Natural killer cell (primary cell): ENCODE measurements at regions not wholly inside any gene's neighbourhood (a gene's known extent, or its start where the extent isn't known, plus 50 kb on each side); places are given as distances from the start of the nearest gene placed in this dataset.

Source experiments
- ATAC-seq, 3 donors: fragments of 150-1000 bp in 2 of 3; fragments of 200-7000 bp in 1 of 3; cut with Tn5 transposase; 1 replicate in 1 of 3; 2 replicates in 2 of 3; pipeline ENCODE4 v1.10.0; 2021; ENCODE audit warnings: mild to moderate bottlenecking in 2 of 3, moderate library complexity in 2 of 3
- DNase-seq, 2 donors: peaks; one replicate each; pipeline versions ENCODE4 v3.0.0 to v3.0.0-alpha.2; 2013 to 2021; ENCODE audit warnings: mixed read lengths in 1 of 2
- H3K27ac ChIP-seq: one replicate; pipeline ENCODE4 v1.5.1; 2013; ENCODE audit warnings: mild to moderate bottlenecking, low read length
- H3K27me3 ChIP-seq: one replicate; pipeline ENCODE4 v1.6.1; 2013; ENCODE audit warnings: low read length; ENCODE audit not compliant: control insufficient read depth, insufficient read depth
- H3K36me3 ChIP-seq: one replicate; pipeline ENCODE4 v1.6.1; 2013; ENCODE audit warnings: low read length; ENCODE audit not compliant: control insufficient read depth, insufficient read depth
- H3K4me1 ChIP-seq: one replicate; pipeline ENCODE4 v1.6.1; 2013; ENCODE audit warnings: low read length; ENCODE audit not compliant: control insufficient read depth, insufficient read depth
- H3K4me3 ChIP-seq: one replicate; pipeline ENCODE4 v1.5.1; 2013; ENCODE audit warnings: low read length
- H3K9me3 ChIP-seq: one replicate; pipeline ENCODE4 v1.6.1; 2013; ENCODE audit warnings: low read length; ENCODE audit not compliant: control insufficient read depth, insufficient read depth
- H3K27ac Mint-ChIP-seq, 2 donors: one replicate each; pipeline ENCODE4 v1.8.0; 2022; ENCODE audit warnings: mild to moderate bottlenecking in 2 of 2, mixed read lengths in 2 of 2, moderate library complexity in 1 of 2
- H3K27me3 Mint-ChIP-seq, 2 donors: one replicate each; pipeline ENCODE4 v1.8.0; 2022; ENCODE audit warnings: low read depth in 2 of 2, mixed read lengths in 2 of 2
- H3K36me3 Mint-ChIP-seq: one replicate; pipeline ENCODE4 v1.8.0; 2022; ENCODE audit warnings: mixed read lengths
- H3K4me1 Mint-ChIP-seq, 2 donors: one replicate each; pipeline ENCODE4 v1.8.0; 2022; ENCODE audit warnings: mixed read lengths in 2 of 2
- H3K4me3 Mint-ChIP-seq: one replicate; pipeline ENCODE4 v1.8.0; 2022; ENCODE audit warnings: mild to moderate bottlenecking, moderate library complexity, mixed read lengths
- H3K9me3 Mint-ChIP-seq, 2 donors: one replicate each; pipeline ENCODE4 v1.8.0; 2022; ENCODE audit warnings: mixed read lengths in 2 of 2
- CTCF ChIP-seq: fragments of 200-600 bp; IDR thresholded peaks from one replicate; pipeline ENCODE4 v1.8.0; 2022; ENCODE audit warnings: antibody characterized with exemption
- WGBS: methylation state at CpG from one replicate; pipeline ENCODE4 v1.1.7; 2013; ENCODE audit warnings: missing lambda C conversion rate; ENCODE audit not compliant: insufficient coverage; 5-methylcytosine and 5-hydroxymethylcytosine counted together
- intact Hi-C: fragments of 100-400 bp; cut with micrococcal nuclease; formaldehyde crosslinking; loops from one replicate; pipeline ENCODE4 v1.14.2; 2022

- no peak for DNase-seq
- TF ChIP-seq CTCF, result no peak
These were observed 905.2 kb upstream of the ZNF722 start for GRCh38 chr7:63093481-63093880.

GRCh38 chr7:63096141-63096540 lies 902.5 kb upstream of the ZNF722 start:
- no peak for ATAC-seq
- Mint-ChIP-seq H3K4me3 (no peak overlapping the region), H3K4me1 (no peaks in the 10 kb centered on the region), H3K9me3 (peaks cover 3 to 10% of the 10 kb centered on the region in 2 donors), H3K27ac (no peak overlapping the region), H3K36me3 (no peaks in the 10 kb centered on the region), H3K27me3 (no peaks in the 10 kb centered on the region)
- no peak for TF ChIP-seq CTCF
- no peak for DNase-seq
- no peaks in the 10 kb centered on the region for H3K27me3 ChIP-seq
- H3K27ac ChIP-seq, result no peak overlapping the region
- no peaks in the 10 kb centered on the region for H3K4me1 ChIP-seq
- 80% methylated on average over 3 of the region's 3 CpGs for WGBS
- intact Hi-C loops, result no loop called here
- peaks cover 38% of the 10 kb centered on the region for H3K9me3 ChIP-seq
- no peaks in the 10 kb centered on the region for H3K36me3 ChIP-seq
- no peak overlapping the region for H3K4me3 ChIP-seq

More at GRCh38 chr7:63093481-63093880, 905.2 kb upstream of the ZNF722 start:
- ATAC-seq, result no peak
- Mint-ChIP-seq H3K27me3 (no peaks in the 10 kb centered on the region), H3K27ac (no peak overlapping the region), H3K36me3 (peaks cover 25% of the 10 kb centered on the region), H3K4me3 (no peak overlapping the region), H3K9me3 (peaks cover 9 to 13% of the 10 kb centered on the region in 2 donors), H3K4me1 (no peaks in the 10 kb centered on the region)
- Histone ChIP-seq H3K4me3 (no peak overlapping the region), H3K9me3 (peaks cover 23% of the 10 kb centered on the region), H3K4me1 (no peaks in the 10 kb centered on the region), H3K36me3 (no peaks in the 10 kb centered on the region), H3K27ac (no peak overlapping the region), H3K27me3 (no peaks in the 10 kb centered on the region)
- 79% methylated on average over 1 of the region's 1 CpG for WGBS
- intact Hi-C loops, result no loop called here

GRCh38 chr7:63104666-63105065 lies 894.0 kb upstream of the ZNF722 start:
- H3K36me3 Mint-ChIP-seq, result peaks cover 8% of the 10 kb centered on the region
- DNase-seq (no peak), ATAC-seq (no peak)
- WGBS, result 78% methylated on average over 2 of the region's 4 CpGs
- Histone ChIP-seq H3K27me3 (no peaks in the 10 kb centered on the region), H3K36me3 (no peaks in the 10 kb centered on the region), H3K4me1 (no peaks in the 10 kb centered on the region), H3K9me3 (peaks cover 54% of the 10 kb centered on the region), H3K27ac (no peak overlapping the region), H3K4me3 (no peak overlapping the region)
- H3K4me3 Mint-ChIP-seq, result no peak overlapping the region
- no peaks in the 10 kb centered on the region for H3K27me3 Mint-ChIP-seq
- peaks cover 10 to 21% of the 10 kb centered on the region in 2 donors for H3K9me3 Mint-ChIP-seq
- intact Hi-C loops, result no loop called here
- no peak overlapping the region for H3K27ac Mint-ChIP-seq
- TF ChIP-seq CTCF, result no peak
- no peaks in the 10 kb centered on the region for H3K4me1 Mint-ChIP-seq

- Histone ChIP-seq H3K27me3 (no peaks in the 10 kb centered on the region), H3K27ac (no peak overlapping the region), H3K4me3 (no peak overlapping the region), H3K36me3 (no peaks in the 10 kb centered on the region), H3K9me3 (peaks cover 44% of the 10 kb centered on the region), H3K4me1 (no peaks in the 10 kb centered on the region)
- intact Hi-C loops, result no loop called here
- DNase-seq, result no peak
- Mint-ChIP-seq H3K4me3 (no peak overlapping the region), H3K9me3 (peaks cover 12 to 18% of the 10 kb centered on the region in 2 donors), H3K27me3 (no peaks in the 10 kb centered on the region), H3K36me3 (peaks cover 15% of the 10 kb centered on the region), H3K4me1 (no peaks in the 10 kb centered on the region), H3K27ac (no peak overlapping the region)
- ATAC-seq, result no peak
- TF ChIP-seq CTCF, result no peak
- WGBS, result 83% methylated on average over 4 of the region's 4 CpGs
These were observed 892.7 kb upstream of the ZNF722 start for GRCh38 chr7:63105978-63106377.
